Caco-2 (cell line): ENCODE measurements at regions not wholly inside any gene's neighbourhood (a gene's known extent, or its start where the extent isn't known, plus 50 kb on each side); places are given as distances from the start of the nearest gene placed in this dataset.

Experiments
- BruUV-seq: library from RNA; stranded (reverse); fragments of 400-500 nt; replicated peaks from 2 replicates; lab custom pipeline; 2021; lab: Mats Ljungman, UMichigan
- CTCF ChIA-PET: fragments of 300-600 bp; sonication (Branson Sonifier 250); formaldehyde crosslinking; loops from one replicate; lab custom pipeline; 2022; ENCODE audit warnings: antibody characterized with exemption; lab: Charles Lee
- POLR2A ChIA-PET: fragments of 300-600 bp; sonication (Branson Sonifier 250); formaldehyde crosslinking; loops from one replicate; lab custom pipeline; 2022; ENCODE audit warnings: antibody characterized with exemption; lab: Charles Lee
- DNase-seq, 2 experiments: peaks; one replicate each; pipeline versions ENCODE4 v3.0.0 to v3.0.0-alpha.2; 2020 to 2022
- H3K27me3 ChIP-seq: replicated peaks from 2 replicates; pipeline ENCODE4 v1.6.0; 2011; ENCODE audit warnings: low read length; ENCODE audit not compliant: control insufficient read depth, insufficient read depth
- H3K36me3 ChIP-seq: 2 replicates; pipeline ENCODE4 v1.5.1; 2011; ENCODE audit warnings: low read length; ENCODE audit not compliant: control insufficient read depth, insufficient read depth
- H3K4me1 ChIP-seq: fragments of 250-450 bp; sonication (Bioruptor Pico); 2 replicates; pipeline ENCODE4 v1.5.1; 2020; ENCODE audit warnings: mild to moderate bottlenecking
- H3K4me3 ChIP-seq: 2 replicates; pipeline ENCODE4 v1.5.1; 2011; ENCODE audit warnings: low read depth, mild to moderate bottlenecking, control low read depth, low read length
- H3K9me3 ChIP-seq: fragments of 250-450 bp; sonication (Bioruptor Pico); 2 replicates; pipeline ENCODE4 v1.5.1; 2020; ENCODE audit warnings: mild to moderate bottlenecking, moderate library complexity
- H3K27ac Mint-ChIP-seq: one replicate; pipeline ENCODE4 v1.8.0; 2022; ENCODE audit warnings: mixed read lengths; ENCODE audit not compliant: unreplicated experiment
- H3K27me3 Mint-ChIP-seq: one replicate; pipeline ENCODE4 v1.8.0; 2022; ENCODE audit warnings: mixed read lengths; ENCODE audit not compliant: insufficient read depth, unreplicated experiment
- H3K36me3 Mint-ChIP-seq: one replicate; pipeline ENCODE4 v1.8.0; 2022; ENCODE audit warnings: mild to moderate bottlenecking, mixed read lengths; ENCODE audit not compliant: insufficient read depth, unreplicated experiment
- H3K4me1 Mint-ChIP-seq: one replicate; pipeline ENCODE4 v1.8.0; 2022; ENCODE audit warnings: low read depth, mixed read lengths; ENCODE audit not compliant: unreplicated experiment
- H3K4me3 Mint-ChIP-seq: one replicate; pipeline ENCODE4 v1.8.0; 2022; ENCODE audit warnings: mild to moderate bottlenecking, moderate library complexity, mixed read lengths; ENCODE audit not compliant: unreplicated experiment
- H3K9me3 Mint-ChIP-seq: one replicate; pipeline ENCODE4 v1.8.0; 2022; ENCODE audit warnings: mixed read lengths; ENCODE audit not compliant: unreplicated experiment
- CTCF ChIP-seq, 2 experiments: fragments of 200-600 bp in 1 of 2; IDR thresholded peaks; 1 replicate in 1 of 2; 2 replicates in 1 of 2; pipeline versions ENCODE4 v1.5.1 to v1.8.0; 2011 to 2022; ENCODE audit warnings: antibody characterized with exemption in 1 of 2, control low read depth in 1 of 2, inconsistent platforms in 1 of 2, low read depth in 1 of 2, low read length in 1 of 2, mild to moderate bottlenecking in 1 of 2, moderate library complexity in 1 of 2; ENCODE audit not compliant: insufficient read depth in 1 of 2, severe bottlenecking in 1 of 2, unreplicated experiment in 1 of 2
- intact Hi-C: fragments of 100-400 bp; cut with micrococcal nuclease; formaldehyde crosslinking; loops from one replicate; pipeline ENCODE4 v1.10.0; 2022; ENCODE audit not compliant: unreplicated experiment

DNA sequence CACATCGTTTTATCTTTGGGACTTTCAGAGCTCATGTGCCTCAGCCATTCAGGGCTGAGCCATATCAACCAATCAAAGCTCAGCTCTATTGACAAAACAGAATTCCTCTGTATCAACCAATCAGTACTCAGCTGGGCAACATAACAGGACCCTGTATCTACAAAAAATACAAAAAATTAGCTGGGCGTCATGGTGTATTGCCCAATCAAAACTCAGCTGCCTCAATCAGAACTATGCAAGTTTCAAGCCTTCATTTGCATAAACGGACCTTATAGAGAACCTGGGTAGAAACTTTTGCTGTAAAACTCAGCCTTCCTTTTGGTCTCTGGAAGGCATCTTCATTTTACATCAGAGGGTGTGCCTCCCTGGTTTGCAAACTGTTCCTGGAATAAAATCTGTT lies 77.1 kb downstream of the ZNF467 start:
- no peak for TF ChIP-seq CTCF (IDR thresholded peaks at IDR 0.05; ENCODE audit: insufficient read depth in 1 of 2, low read depth in 1 of 2, low read length in 1 of 2, severe bottlenecking in 1 of 2, unreplicated experiment in 1 of 2)
- intact Hi-C loops: no loop called here
- H3K36me3 ChIP-seq: no peaks in the 10 kb centered on the region
- no peaks in the 10 kb centered on the region for H3K4me1 ChIP-seq
- Mint-ChIP-seq H3K9me3 (peaks cover 29% of the 10 kb centered on the region), H3K27me3 (no peaks in the 10 kb centered on the region), H3K27ac (no peak overlapping the region), H3K4me3 (no peak overlapping the region), H3K4me1 (no peaks in the 10 kb centered on the region), H3K36me3 (peaks cover under 1% of the 10 kb centered on the region)
- no peaks in the 10 kb centered on the region for H3K27me3 ChIP-seq
- no peak for DNase-seq
- POLR2A ChIA-PET: interaction anchor here (0.5 kb wide), 1 partner anchor 1163 kb away, joined by 3 read pairs; no protein-coding TSS in a partner anchor
- BruUV-seq: no TSS peak
- CTCF ChIA-PET: no interaction called here
- H3K4me3 ChIP-seq: no peak overlapping the region
- H3K9me3 ChIP-seq: peaks cover 41% of the 10 kb centered on the region

DNA sequence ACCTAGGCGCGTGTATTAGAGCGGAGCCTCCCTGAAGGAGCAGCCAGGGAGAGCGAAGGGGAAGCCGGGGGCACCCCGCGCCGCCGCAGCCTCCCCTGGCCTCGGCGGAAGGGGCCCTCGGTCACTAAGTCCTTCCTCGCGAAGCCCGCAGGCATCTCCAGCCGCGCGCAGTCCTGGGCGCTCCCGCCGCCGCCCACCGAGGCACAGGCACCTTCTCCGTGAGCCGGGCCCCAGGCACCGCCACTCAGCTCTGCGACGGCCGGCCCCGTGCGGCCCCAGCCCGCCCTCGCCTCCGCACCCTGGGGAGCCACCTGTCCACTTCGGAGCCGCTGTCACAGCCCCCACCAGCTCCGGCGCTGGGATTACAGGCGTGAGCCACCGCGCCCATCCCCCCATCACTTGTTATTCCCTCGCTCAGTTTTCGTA lies 80.8 kb downstream of the ZNF467 start:
- intact Hi-C loops: no loop called here
- no peak overlapping the region for H3K27ac Mint-ChIP-seq
- BruUV-seq: no TSS peak
- H3K27me3 Mint-ChIP-seq: no peaks in the 10 kb centered on the region
- ChIA-PET CTCF (no interaction called here), POLR2A (no interaction called here)
- no peak overlapping the region for H3K4me3 Mint-ChIP-seq
- Histone ChIP-seq H3K36me3 (no peaks in the 10 kb centered on the region), H3K4me1 (no peaks in the 10 kb centered on the region), H3K9me3 (peaks cover 20% of the 10 kb centered on the region), H3K4me3 (no peak overlapping the region), H3K27me3 (no peaks in the 10 kb centered on the region)
- H3K9me3 Mint-ChIP-seq: peaks cover 18% of the 10 kb centered on the region
- no peak for DNase-seq
- H3K36me3 Mint-ChIP-seq: peaks cover 6% of the 10 kb centered on the region
- H3K4me1 Mint-ChIP-seq: no peaks in the 10 kb centered on the region
- TF ChIP-seq CTCF (IDR thresholded peaks at IDR 0.05; ENCODE audit: insufficient read depth in 1 of 2, low read depth in 1 of 2, low read length in 1 of 2, severe bottlenecking in 1 of 2, unreplicated experiment in 1 of 2): no peak

GRCh38 chr7:149692056-149692455 lies 81.3 kb downstream of the ZNF467 start:
- no peak overlapping the region for H3K4me3 Mint-ChIP-seq
- POLR2A ChIA-PET: no interaction called here
- no peaks in the 10 kb centered on the region for H3K36me3 ChIP-seq
- H3K36me3 Mint-ChIP-seq: peaks cover 6% of the 10 kb centered on the region
- no peak for TF ChIP-seq CTCF (IDR thresholded peaks at IDR 0.05; ENCODE audit: insufficient read depth in 1 of 2, low read depth in 1 of 2, low read length in 1 of 2, severe bottlenecking in 1 of 2, unreplicated experiment in 1 of 2)
- no peak overlapping the region for H3K4me3 ChIP-seq
- H3K4me1 Mint-ChIP-seq: no peaks in the 10 kb centered on the region
- peaks cover 14% of the 10 kb centered on the region for H3K9me3 ChIP-seq
- peaks cover 18% of the 10 kb centered on the region for H3K9me3 Mint-ChIP-seq
- no peaks in the 10 kb centered on the region for H3K27me3 Mint-ChIP-seq
- no peaks in the 10 kb centered on the region for H3K27me3 ChIP-seq
- H3K4me1 ChIP-seq: no peaks in the 10 kb centered on the region
- no TSS peak for BruUV-seq
- CTCF ChIA-PET: no interaction called here
- DNase-seq: no peak
- intact Hi-C loops: no loop called here
- no peak overlapping the region for H3K27ac Mint-ChIP-seq
